HCT116 (cell line): ENCODE measurements at regions not wholly inside any gene's neighbourhood (a gene's known extent, or its start where the extent isn't known, plus 50 kb on each side); places are given as distances from the start of the nearest gene placed in this dataset.

Experiments used
- CEBPB ChIP-seq: IDR thresholded peaks from 2 replicates; pipeline ENCODE4 v1.6.1; 2012; ENCODE audit warnings: low read depth
- CTCF ChIP-seq, 3 experiments: fragments of 200-600 bp in 1 of 3; sonication (generic) in 1 of 3; IDR thresholded peaks in 2 of 3; conservative IDR thresholded peaks in 1 of 3; 2 replicates each; pipeline ENCODE4 v1.5.1; 2012 to 2017; ENCODE audit warnings: low read depth in 2 of 3, low read length in 2 of 3, antibody characterized with exemption in 1 of 3, borderline replicate concordance in 1 of 3, control low read depth in 1 of 3, mild to moderate bottlenecking in 1 of 3, mixed read lengths in 1 of 3, mixed run types in 1 of 3, moderate library complexity in 1 of 3; ENCODE audit not compliant: insufficient read depth in 1 of 3
- EGR1 ChIP-seq: IDR thresholded peaks from 2 replicates; pipeline ENCODE4 v1.6.1; 2012; ENCODE audit warnings: low read depth
- ELF1 ChIP-seq: IDR thresholded peaks from 2 replicates; pipeline ENCODE4 v1.6.1; 2012; ENCODE audit warnings: low read depth, borderline replicate concordance
- POLR2AphosphoS5 ChIP-seq: IDR thresholded peaks from 2 replicates; pipeline ENCODE4 v1.6.1; 2011; ENCODE audit warnings: mild to moderate bottlenecking, low read depth, low read length, moderate library complexity
- REST ChIP-seq: IDR thresholded peaks from 2 replicates; pipeline ENCODE4 v1.6.1; 2012; ENCODE audit warnings: low read depth
- ZNF274 ChIP-seq: fragments of 200-500 bp; sonication (Bioruptor generic); IDR thresholded peaks from 2 replicates; pipeline ENCODE4 v1.6.1; 2014; ENCODE audit warnings: mild to moderate bottlenecking, low read depth, low read length, inconsistent platforms

GRCh38 chr17:77395501-77396048 lies 254.8 kb downstream of the SEC14L1 start:
- TF ChIP-seq ELF1, result no peak
- TF ChIP-seq CTCF (IDR thresholded peaks at IDR 0.05 in 2 of 3, conservative IDR thresholded peaks at IDR 0.05 in 1 of 3; ENCODE audit: borderline replicate concordance in 1 of 3, insufficient read depth in 1 of 3, low read depth in 2 of 3, low read length in 2 of 3), result no peak
- no peak for TF ChIP-seq CEBPB
- no peak for TF ChIP-seq ZNF274
- TF ChIP-seq EGR1, result no peak
- no peak for TF ChIP-seq POLR2AphosphoS5
- no peak for TF ChIP-seq REST
